ENCODE measurements at regions not wholly inside any gene's neighbourhood (a gene's known extent, or its start where the extent isn't known, plus 50 kb on each side); places are given as distances from the start of the nearest gene placed in this dataset.

DNA sequence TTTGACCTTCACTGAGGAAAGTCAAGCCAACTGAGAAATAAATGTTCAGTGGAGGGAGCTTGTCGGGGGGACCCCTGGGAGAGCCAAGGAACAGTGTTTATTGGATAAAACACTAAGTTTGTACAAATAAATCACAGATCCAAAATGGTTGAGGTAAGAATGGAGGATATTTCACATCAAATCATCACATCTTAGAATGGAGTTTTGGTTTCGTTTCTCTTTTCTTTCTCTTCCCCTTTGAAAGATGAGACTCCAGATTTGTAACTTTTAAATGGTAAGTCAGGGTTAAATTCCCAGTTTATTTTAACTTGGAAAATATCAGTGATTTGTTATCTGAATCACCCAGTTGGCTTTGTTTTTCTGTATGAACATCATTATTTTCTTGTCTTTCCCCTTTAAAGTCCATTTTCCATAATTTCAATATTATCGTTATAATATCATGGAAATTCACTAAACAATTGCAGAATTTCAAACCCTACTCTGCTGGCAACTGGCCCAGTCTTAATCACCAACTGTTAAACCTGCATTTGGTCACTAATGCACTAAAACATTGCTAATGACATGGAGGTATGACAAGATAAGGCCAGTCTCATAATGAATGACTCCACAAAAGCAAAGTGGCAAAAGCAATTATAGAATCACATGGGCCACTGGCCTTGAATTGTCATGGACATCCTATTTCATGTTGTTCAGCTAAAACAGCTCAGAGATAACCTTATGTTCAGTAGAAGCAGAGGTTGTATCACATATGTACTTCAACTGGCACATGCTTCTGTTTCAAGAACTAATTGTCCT is 295.1 kb downstream of the SHOX2 start:
- intact Hi-C loops (cut with micrococcal nuclease) = no loop called here

DNA sequence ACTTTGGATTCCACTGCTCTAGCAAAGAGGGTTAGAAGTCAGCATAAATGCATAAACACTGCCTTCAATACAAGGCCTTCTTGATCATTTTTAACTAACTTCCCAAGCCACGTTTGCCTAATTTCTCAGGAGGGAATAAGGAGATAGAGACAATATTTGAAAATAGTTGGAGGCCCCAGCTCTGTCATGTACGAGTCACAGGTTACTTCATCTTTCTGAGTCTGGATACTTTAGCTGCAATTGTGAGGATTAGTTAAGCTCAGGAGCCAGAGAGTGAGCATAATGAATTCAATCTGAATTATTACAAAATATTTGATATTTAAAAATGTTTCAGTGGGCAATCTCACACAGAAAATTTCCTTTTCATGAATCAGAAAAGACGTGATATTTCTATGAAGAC is 298.9 kb downstream of the SHOX2 start:
- intact Hi-C loops (cut with micrococcal nuclease) = no loop called here

DNA sequence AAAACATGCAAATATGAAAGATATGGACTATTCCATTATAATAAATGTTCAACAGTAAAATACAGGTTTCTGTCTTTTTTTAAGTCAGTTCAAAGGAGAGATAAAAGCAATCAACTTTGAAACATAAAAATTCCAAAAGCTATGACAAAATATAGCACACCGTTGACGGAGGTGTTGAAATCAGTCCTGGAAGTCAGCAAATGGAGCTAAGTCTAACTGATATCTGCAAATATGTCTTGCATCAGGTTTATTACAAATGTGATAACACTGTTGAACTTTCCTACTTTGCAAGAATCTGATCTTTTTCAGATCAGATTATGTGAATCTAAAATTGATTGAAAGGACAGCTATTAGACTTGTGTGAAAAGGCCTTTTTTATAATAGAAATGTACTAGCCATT is 300.7 kb downstream of the SHOX2 start:
- intact Hi-C loops (cut with micrococcal nuclease) = no loop called here

DNA sequence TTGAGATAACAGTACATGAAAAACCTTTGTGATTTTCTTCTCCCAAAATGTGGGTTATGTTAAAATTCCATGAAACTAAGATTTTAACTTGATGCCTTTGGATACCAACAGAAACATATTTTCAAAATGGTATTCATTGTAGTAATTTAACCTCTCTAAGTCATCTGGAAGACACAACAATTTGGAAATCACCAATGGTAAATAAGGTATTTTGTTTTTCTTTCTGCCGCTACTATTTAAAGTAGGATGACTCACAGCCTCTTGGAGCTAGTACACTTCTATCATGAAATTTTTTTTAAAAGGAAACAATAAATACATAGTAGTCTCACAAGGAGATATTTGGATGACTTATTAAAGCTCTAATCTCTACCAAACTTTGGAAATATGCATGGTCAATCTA is 291.6 kb upstream of the VEPH1 start:
- intact Hi-C loops (cut with micrococcal nuclease) = no loop called here

DNA sequence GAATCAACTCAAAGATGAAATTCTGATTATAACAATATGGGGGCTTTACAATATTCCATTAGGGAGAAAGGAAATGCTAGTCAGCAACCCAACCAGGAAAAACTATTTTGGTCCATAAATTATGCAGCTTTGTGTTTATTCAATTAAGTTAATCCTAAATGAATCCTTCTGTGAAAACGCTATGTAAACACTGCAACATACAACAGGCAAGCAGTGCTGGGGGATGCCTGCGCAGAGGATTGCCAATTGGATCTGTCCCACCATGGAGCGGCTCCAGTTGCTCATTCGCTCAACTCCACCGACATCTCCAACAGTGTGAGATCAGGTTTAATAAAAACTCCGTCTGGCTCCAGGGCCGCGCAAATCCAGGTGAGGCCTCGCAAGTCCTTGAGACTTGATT is 290.5 kb upstream of the VEPH1 start:
- intact Hi-C loops (cut with micrococcal nuclease) = no loop called here

DNA sequence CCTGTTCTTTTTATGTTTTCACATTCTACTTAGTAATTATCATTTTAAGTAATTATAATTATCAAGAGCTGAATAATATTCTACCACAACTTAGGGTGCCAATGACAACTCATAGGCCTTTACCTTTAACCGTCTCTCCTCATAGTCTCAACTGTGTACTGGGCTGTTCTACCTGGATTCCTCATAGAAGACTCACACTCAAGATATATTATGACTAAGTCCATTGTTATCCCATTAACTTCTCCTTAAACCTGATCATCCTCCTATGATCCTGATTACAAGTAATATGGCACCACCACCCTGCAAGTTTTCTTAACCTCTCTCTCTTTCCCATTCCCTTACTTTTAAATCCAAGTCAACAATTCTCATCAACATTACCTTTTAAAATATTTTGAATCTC is 285.9 kb upstream of the VEPH1 start:
- intact Hi-C loops (cut with micrococcal nuclease) = no loop called here

DNA sequence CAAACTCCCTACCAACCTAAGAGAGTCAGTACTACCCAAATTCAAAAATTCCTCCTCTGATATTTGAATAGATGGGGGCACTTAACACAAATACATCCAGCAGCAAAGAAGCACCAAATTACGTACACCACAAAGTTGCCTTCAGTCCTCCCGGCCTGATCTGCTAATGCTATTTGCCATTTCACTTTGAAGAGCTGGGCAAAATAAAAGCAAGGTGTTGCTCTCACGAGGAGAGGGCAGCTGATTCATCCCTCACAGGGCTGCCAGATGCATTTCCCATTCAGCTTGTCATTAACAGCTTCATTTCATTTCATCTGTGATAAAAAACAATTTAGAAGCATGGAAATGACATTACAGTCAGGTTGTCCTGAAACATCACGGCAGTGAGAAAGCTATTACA is 283.4 kb upstream of the VEPH1 start:
- intact Hi-C loops (cut with micrococcal nuclease) = no loop called here

DNA sequence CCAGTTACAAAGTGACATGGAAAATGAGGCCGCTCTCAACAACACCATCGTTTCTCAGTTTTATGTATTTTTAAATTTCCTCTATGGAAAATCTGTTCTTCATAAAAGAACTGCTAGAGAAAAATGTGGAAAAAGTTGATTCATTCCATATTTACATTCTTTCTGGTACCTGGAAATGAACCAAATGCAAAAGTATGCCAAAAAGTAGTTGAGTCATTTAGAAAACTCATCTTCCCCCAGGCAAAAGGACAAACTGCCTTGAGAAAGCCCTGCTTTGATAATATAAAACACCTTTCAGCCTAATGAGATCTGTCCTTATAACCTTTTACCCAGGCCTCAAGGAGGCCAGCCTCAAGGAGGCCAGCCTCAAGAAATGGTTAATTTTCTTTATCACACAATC is 283.0 kb upstream of the VEPH1 start:
- intact Hi-C loops (cut with micrococcal nuclease) = no loop called here

DNA sequence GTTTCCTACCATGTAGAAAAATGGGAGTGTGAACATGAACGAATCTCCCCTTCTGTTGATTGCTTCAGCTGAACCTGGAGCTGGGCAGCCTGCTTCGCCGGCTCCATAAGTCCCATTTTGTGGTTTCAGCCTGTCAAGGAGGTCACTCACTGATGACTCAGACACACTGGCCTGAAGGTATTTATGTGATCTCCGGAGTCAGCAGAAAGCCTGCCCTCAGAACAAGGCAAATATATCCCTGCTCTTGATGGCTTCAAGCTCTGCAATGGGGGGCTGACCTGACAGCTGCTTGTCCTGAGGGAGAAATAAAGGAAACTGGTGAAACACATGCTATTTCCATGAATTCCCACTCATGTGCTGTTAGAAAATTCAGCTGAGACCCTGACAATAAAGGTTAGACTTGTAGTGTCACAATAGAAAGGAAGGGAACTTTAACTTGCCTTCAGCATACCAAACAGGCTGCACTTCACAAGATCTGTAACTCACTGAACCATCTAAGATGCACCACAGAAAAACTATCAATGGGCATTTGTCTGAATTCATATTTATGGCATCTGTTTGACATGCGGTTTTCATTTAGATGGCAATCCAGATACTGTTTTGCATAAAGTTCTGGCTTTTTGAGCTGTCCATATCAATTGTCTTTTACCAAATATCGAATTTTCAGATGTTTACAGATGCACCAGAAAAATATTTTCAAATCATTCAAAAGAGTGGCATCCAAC is 282.0 kb upstream of the VEPH1 start:
- intact Hi-C loops (cut with micrococcal nuclease) = no loop called here

DNA sequence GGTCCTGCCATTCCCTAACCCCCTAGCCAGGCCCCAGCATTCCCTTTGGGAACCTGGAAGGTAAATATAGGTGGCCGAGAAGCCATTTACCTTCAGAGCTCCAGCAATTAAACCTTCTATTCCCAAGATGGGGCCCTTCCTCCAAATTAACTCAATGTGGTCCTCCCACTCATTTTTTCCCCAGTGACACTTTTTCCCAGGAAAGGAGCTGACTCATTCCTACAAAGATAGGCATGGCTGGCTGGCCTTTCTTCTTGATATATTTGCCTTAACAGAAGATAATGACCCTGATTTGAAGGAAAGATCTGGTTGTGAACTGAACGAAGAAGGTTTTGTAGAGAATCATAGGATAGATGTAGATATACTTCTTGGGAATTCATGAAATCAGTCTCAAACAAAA is 279.0 kb upstream of the VEPH1 start:
- intact Hi-C loops (cut with micrococcal nuclease) = no loop called here

DNA sequence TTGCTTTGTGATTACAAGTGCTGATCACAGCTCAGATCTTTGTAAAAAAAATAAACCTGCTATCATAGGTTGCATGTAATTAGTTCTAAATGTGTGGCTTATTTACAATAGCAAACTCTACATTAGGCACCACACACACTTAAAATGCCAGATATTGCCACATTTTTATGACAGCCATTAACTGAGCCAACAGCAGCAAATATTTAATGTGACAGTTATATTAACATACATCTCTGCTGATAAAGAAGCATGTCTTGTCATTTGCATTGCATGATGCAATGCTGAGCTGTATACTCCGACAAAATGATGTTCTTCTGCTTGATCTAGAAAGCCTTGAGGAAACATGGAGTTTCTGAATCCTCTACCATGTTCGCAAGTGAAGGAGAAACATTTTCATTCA is 273.6 kb upstream of the VEPH1 start:
- intact Hi-C loops (cut with micrococcal nuclease) = no loop called here

DNA sequence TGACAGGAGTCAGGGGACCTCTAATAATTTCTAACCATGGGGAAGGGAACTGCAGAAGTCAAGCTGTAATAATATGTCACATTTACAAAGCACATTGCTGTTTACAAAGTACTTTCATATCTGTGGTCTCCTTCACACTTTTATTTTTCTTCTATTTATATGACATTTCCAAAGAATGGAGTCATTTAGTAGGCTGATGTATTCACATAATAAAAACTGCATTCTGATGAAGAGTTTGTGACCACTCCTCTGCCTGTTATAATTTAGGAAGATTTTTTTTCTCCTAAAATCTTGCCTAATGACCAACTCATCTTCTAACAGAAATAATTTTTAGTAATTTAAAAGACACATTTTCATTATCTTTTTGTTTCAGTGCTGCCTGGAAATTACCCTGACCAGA is 272.2 kb upstream of the VEPH1 start:
- intact Hi-C loops (cut with micrococcal nuclease) = no loop called here

DNA sequence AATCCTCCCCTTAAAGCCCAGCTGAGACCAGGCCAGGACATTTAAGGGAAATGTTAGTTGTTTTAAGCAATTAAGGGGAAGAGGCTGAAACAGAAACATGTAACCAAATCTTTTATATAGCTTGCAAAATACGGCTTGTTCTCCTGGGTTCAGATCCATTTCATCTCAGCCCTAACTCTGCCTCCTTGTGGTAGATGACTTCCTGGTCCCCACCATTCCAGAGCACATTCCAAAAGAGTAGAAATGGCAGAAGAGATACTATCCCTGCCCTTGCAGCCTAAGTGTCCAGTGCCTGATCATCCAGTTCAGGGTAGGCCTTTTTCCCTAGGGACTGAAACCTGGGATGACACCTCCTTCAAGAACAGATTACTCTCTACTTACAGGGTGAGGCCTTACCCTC is 266.2 kb upstream of the VEPH1 start:
- intact Hi-C loops (cut with micrococcal nuclease) = no loop called here

DNA sequence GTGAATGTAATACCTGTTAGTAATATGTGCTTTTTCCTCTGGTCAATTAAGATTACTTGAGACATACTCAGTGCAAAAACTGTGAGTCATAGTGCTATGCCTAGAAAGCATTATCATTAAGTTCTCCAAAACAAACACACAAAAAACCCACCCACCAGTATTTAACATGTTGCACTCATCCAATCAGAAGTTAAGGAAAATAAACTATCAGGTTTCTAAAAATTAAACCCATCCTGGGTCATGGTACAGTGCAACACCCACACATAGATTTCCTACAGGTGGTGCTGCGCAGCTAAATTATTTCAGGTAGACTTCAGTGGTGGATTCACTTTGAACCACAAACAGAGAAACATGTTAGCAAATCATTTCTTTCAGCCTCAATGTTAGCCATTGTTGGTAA is 264.4 kb upstream of the VEPH1 start:
- intact Hi-C loops (cut with micrococcal nuclease) = no loop called here

DNA sequence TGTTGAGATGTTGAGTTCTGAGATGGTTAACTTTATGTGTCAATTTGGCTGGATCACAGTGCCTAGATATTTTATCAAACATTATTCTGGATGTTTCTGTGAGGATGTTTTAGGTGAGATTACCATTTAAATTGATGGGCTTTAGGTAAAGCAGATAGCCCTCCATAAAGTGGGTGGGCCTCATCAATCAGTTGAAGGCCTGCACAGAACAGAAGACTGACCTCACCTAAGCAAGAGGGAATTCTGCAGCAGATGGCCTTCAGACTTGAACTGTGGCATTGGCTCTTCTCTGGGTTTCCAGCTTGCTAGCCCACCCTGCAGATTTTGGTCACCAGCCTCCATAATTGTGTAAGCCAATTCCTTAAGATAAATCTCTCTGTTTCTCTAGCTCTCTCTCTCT is 260.4 kb upstream of the VEPH1 start:
- intact Hi-C loops (cut with micrococcal nuclease) = no loop called here

DNA sequence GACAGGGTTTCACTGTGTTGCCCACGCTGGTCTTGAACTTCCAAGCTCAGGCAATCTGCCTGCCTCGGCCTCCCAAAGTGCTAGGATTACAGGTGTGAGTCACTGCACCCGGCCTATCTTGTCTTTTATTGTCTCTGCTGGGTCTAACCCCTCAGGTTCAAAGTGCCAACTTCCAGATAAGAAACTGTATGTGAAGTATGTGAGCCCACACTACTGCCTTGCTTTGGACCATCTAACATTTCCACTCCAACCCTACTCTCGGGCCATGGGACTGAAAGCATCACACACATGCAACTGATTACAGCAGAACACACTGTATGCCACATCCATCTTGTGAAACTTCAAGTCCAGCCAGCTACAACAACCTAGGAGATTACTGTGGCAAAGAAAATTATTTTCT is 256.1 kb upstream of the VEPH1 start:
- intact Hi-C loops (cut with micrococcal nuclease) = no loop called here

DNA sequence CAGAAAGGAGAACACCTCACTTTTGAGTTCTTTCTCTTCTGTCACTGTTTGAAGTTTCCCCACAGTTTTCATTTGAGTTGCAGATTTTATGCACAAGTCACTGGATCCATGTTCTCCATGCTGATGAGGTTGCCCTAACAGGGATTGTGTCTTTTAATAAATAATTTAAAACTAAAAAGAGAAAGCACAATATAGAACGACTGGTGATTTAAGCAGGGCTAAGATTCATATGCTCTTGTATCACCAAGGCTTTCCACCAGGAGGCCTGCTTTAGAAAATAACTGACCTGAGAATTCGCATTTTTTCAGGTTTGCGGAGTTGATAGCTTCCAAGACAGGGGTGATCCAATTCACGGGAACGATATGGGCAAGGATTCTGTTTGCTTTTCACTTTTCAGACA is 252.0 kb upstream of the VEPH1 start:
- intact Hi-C loops (cut with micrococcal nuclease) = no loop called here

DNA sequence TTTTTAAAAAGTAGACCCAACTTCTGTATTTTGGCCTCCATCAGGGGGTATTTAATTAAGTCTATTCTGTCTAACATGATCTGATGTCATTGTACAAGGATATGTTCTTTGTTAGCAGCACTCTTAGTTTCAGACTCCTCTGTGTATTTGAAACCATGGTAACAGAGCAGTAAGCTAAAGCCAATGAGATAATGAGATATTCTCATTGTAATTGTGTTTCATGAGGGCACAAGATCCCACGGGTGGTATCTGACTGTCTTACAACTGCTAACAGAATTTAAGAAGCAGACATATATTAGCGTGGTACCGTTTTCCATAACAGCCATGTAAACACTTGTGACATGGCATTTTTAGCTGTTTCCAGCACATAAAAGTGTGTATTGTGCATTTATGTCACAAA is 251.2 kb upstream of the VEPH1 start:
- intact Hi-C loops (cut with micrococcal nuclease) = no loop called here

DNA sequence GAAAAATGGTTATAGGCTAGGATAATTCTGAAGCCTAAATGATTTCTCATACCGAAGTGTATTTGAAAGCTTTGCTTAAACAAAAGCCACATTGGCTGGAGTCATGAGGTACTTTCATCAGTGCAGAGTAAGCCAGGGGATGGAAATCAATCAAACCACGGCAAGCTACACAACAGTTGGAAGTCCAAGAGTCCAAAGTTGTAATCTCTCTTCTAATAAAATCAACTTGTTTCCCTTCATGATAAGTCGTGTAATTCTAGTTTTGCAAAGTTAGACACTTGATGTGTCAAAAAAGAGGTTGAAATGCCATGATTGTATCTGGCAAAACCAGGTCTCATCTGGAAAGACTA is 250.5 kb upstream of the VEPH1 start:
- intact Hi-C loops (cut with micrococcal nuclease) = no loop called here

DNA sequence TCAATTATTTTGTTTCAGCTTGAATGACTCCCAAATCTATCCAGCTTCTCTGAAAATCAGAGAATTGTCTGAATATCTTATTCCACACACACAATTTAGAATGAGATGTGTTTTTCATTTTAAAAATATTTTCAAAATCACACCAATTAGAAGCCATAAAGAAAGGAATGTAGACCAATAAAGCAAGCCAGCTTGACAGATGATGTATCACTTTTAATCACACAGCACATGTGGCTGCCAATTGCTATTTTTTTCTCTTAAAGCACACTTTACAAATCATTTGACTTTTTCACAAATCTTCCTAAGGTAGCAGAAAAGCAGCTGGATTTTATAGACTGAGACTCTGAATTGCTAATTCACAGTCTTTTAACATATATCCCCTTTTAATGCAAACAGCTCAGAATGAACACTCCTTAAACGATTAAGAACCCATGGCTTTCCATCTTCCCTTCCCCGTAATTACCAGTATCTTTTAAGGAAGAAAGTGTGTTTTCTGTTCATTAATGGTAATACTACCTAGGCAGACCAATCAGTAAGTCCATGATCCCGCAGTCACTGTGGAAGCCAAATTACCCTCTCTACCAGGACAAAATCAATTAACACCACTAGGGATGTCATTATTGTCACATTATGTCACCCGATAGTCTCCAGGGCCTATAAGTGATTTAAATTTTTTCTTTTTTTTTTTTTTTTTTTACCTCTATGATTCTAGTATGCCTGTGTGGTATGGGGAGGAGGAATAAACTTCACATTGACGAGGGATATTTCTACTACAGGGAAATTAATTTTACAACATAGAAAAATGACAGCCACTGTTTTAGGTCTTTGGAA is 250.0 kb upstream of the VEPH1 start:
- intact Hi-C loops (cut with micrococcal nuclease) = no loop called here

DNA sequence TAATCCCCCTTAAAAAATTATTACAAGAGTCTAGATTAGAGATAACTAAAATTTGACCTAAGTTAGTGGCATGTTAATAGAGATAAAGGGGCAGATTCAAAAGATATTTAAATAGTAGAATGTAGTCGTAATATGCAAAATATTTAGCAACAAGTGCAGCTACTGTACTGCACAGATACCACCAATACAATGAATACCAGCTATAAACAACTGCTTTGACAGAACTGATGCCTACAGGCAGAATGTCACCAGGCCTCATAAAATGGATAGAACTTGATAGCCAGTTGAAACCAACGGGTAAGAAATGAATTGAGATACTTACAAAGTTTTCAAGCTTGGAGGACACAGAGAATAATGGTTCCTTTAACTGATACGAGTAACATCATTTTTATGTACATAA is 249.3 kb upstream of the VEPH1 start:
- intact Hi-C loops (cut with micrococcal nuclease) = no loop called here

DNA sequence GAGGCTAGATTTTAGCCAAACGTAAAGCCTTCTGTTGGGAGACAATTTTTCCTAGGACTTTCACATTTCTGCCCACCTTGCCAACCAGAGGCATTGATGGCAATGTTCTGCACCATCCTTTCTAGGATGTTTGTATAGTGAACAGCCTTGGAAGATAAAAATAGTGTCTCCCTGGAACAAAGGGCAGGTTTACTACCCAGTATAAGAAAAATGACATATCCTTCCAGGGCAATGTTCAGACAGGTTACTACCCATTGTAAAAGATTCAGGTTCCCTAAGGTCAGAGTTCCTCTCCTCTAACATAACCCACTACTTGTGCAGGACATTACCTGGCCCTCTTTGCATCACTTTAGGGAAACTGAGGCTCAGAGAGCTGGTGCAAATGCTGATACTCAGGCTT is 248.2 kb upstream of the VEPH1 start:
- intact Hi-C loops (cut with micrococcal nuclease) = no loop called here
